ENCODE measurements at regions not wholly inside any gene's neighbourhood (a gene's known extent, or its start where the extent isn't known, plus 50 kb on each side); places are given as distances from the start of the nearest gene placed in this dataset.
"Not testable (repeated sequence)": the region's sequence is repeated elsewhere in the genome, so short reads cannot be mapped to it uniquely, and the experiment has no call there.

GRCh38 chr10:55629793-55630490, 731.1 kb downstream of the ZWINT start:
- no peak overlapping the region for H3K9ac ChIP-seq (ENCODE audit: low read length)
- H3K27me3 ChIP-seq (ENCODE audit: insufficient read depth, low read length): peaks cover 18% of the 10 kb centered on the region
- Mint-ChIP-seq H3K4me1 (ENCODE audit: low read depth, unreplicated experiment) (no peaks in the 10 kb centered on the region), H3K27me3 (ENCODE audit: low read depth, unreplicated experiment) (peaks cover 13% of the 10 kb centered on the region), H3K4me3 (ENCODE audit: unreplicated experiment) (peak overlapping the region; percentile 90), H3K9me3 (ENCODE audit: unreplicated experiment) (no peaks in the 10 kb centered on the region), H3K27ac (ENCODE audit: unreplicated experiment) (no peak overlapping the region), H3K36me3 (ENCODE audit: low read depth, unreplicated experiment) (no peaks in the 10 kb centered on the region)
- peak overlapping the region; percentile 76 for H2AFZ ChIP-seq (ENCODE audit: low read depth, low read length)
- H3K79me2 ChIP-seq (ENCODE audit: insufficient read depth, low read length): no peaks in the 10 kb centered on the region
- peaks cover 12% of the 10 kb centered on the region for H3K4me1 ChIP-seq (ENCODE audit: insufficient read depth, low read length)
- H4K20me1 ChIP-seq (ENCODE audit: insufficient read depth, low read length): no peaks in the 10 kb centered on the region
- no peak for FAIRE-seq
- DNase-seq (ENCODE audit: low read depth): peak; percentile 31
- no peaks in the 10 kb centered on the region for H3K36me3 ChIP-seq (ENCODE audit: insufficient read depth, low read length)
- TF ChIP-seq EZH2 (IDR thresholded peaks at IDR 0.05; ENCODE audit: insufficient read depth, low read length): no peak
- TF ChIP-seq, protein P1, sequence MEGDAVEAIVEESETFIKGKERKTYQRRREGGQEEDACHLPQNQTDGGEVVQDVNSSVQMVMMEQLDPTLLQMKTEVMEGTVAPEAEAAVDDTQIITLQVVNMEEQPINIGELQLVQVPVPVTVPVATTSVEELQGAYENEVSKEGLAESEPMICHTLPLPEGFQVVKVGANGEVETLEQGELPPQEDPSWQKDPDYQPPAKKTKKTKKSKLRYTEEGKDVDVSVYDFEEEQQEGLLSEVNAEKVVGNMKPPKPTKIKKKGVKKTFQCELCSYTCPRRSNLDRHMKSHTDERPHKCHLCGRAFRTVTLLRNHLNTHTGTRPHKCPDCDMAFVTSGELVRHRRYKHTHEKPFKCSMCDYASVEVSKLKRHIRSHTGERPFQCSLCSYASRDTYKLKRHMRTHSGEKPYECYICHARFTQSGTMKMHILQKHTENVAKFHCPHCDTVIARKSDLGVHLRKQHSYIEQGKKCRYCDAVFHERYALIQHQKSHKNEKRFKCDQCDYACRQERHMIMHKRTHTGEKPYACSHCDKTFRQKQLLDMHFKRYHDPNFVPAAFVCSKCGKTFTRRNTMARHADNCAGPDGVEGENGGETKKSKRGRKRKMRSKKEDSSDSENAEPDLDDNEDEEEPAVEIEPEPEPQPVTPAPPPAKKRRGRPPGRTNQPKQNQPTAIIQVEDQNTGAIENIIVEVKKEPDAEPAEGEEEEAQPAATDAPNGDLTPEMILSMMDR (IDR thresholded peaks at IDR 0.05; ENCODE audit: insufficient read depth, low read depth, low read length): peak; percentile 76
- no peak overlapping the region for H3K27ac ChIP-seq (ENCODE audit: low read depth, low read length)
- H3K9me3 ChIP-seq (ENCODE audit: insufficient read depth, low read depth, low read length): no peaks in the 10 kb centered on the region
- peak overlapping the region; percentile 86 for H3K4me2 ChIP-seq (ENCODE audit: low read length)
- peak overlapping the region; percentile 65 for H3K4me3 ChIP-seq (ENCODE audit: insufficient read depth, low read depth, low read length)

DNA sequence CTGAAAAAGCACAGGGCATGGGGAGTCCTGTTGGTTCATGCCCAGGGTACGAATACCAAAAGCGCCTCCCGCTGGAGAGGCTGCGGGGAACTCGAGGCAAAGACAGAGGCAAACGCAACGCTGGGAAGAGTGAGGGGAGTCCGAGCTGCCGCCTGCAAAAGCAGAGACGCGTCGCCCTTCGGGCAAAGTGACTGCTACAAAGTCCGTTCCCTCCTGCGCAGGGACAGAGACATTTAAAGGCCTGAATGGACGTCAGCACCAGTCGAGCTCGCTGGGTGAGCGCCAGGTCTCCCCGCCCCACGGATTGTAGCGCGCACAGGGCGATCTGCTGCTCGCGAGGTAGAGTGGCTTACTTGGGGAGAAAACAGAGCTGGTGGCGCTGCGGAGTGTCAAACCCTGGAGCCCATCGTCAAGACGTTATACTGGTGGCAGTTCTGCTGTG, 732.8 kb downstream of the ZWINT start:
- Histone ChIP-seq H3K4me2 (ENCODE audit: low read length) (peak overlapping the region; percentile 85), H3K79me2 (ENCODE audit: insufficient read depth, low read length) (no peaks in the 10 kb centered on the region), H3K27me3 (ENCODE audit: insufficient read depth, low read length) (peaks cover 18% of the 10 kb centered on the region), H2AFZ (ENCODE audit: low read depth, low read length) (peak overlapping the region; percentile 77), H3K9me3 (ENCODE audit: insufficient read depth, low read depth, low read length) (no peaks in the 10 kb centered on the region), H3K36me3 (ENCODE audit: insufficient read depth, low read length) (no peaks in the 10 kb centered on the region), H3K4me3 (ENCODE audit: insufficient read depth, low read depth, low read length) (peak overlapping the region; percentile 42), H3K4me1 (ENCODE audit: insufficient read depth, low read length) (peaks cover 12% of the 10 kb centered on the region), H3K27ac (ENCODE audit: low read depth, low read length) (no peak overlapping the region), H3K9ac (ENCODE audit: low read length) (no peak overlapping the region), H4K20me1 (ENCODE audit: insufficient read depth, low read length) (no peaks in the 10 kb centered on the region)
- peaks cover 13% of the 10 kb centered on the region for H3K27me3 Mint-ChIP-seq (ENCODE audit: low read depth, unreplicated experiment)
- no peak overlapping the region for H3K27ac Mint-ChIP-seq (ENCODE audit: unreplicated experiment)
- peak overlapping the region; percentile 88 for H3K4me3 Mint-ChIP-seq (ENCODE audit: unreplicated experiment)
- FAIRE-seq (no peak), DNase-seq (ENCODE audit: low read depth) (no peak)
- no peaks in the 10 kb centered on the region for H3K4me1 Mint-ChIP-seq (ENCODE audit: low read depth, unreplicated experiment)
- H3K36me3 Mint-ChIP-seq (ENCODE audit: low read depth, unreplicated experiment): no peaks in the 10 kb centered on the region
- TF ChIP-seq, protein P1 (IDR thresholded peaks at IDR 0.05; ENCODE audit: insufficient read depth, low read depth, low read length): no peak
- no peak for TF ChIP-seq EZH2 (IDR thresholded peaks at IDR 0.05; ENCODE audit: insufficient read depth, low read length)
- H3K9me3 Mint-ChIP-seq (ENCODE audit: unreplicated experiment): no peaks in the 10 kb centered on the region

GRCh38 chr10:55627501-55628051, 733.5 kb downstream of the ZWINT start:
- Histone ChIP-seq H3K36me3 (ENCODE audit: insufficient read depth, low read length) (no peaks in the 10 kb centered on the region), H3K4me1 (ENCODE audit: insufficient read depth, low read length) (peaks cover 12% of the 10 kb centered on the region), H3K79me2 (ENCODE audit: insufficient read depth, low read length) (no peaks in the 10 kb centered on the region), H4K20me1 (ENCODE audit: insufficient read depth, low read length) (no peaks in the 10 kb centered on the region), H3K4me2 (ENCODE audit: low read length) (peak overlapping the region; percentile 85), H3K9me3 (ENCODE audit: insufficient read depth, low read depth, low read length) (no peaks in the 10 kb centered on the region), H3K27me3 (ENCODE audit: insufficient read depth, low read length) (peaks cover 18% of the 10 kb centered on the region), H3K4me3 (ENCODE audit: insufficient read depth, low read depth, low read length) (peak overlapping the region; percentile 42), H2AFZ (ENCODE audit: low read depth, low read length) (peak overlapping the region; percentile 77), H3K27ac (ENCODE audit: low read depth, low read length) (no peak overlapping the region), H3K9ac (ENCODE audit: low read length) (no peak overlapping the region)
- Mint-ChIP-seq H3K4me3 (ENCODE audit: unreplicated experiment) (peak overlapping the region; percentile 88), H3K36me3 (ENCODE audit: low read depth, unreplicated experiment) (no peaks in the 10 kb centered on the region), H3K27me3 (ENCODE audit: low read depth, unreplicated experiment) (peaks cover 10% of the 10 kb centered on the region), H3K9me3 (ENCODE audit: unreplicated experiment) (no peaks in the 10 kb centered on the region), H3K4me1 (ENCODE audit: low read depth, unreplicated experiment) (no peaks in the 10 kb centered on the region), H3K27ac (ENCODE audit: unreplicated experiment) (no peak overlapping the region)
- no peak for FAIRE-seq
- no peak for TF ChIP-seq EZH2 (IDR thresholded peaks at IDR 0.05; ENCODE audit: insufficient read depth, low read length)
- no peak for DNase-seq (ENCODE audit: low read depth)

DNA sequence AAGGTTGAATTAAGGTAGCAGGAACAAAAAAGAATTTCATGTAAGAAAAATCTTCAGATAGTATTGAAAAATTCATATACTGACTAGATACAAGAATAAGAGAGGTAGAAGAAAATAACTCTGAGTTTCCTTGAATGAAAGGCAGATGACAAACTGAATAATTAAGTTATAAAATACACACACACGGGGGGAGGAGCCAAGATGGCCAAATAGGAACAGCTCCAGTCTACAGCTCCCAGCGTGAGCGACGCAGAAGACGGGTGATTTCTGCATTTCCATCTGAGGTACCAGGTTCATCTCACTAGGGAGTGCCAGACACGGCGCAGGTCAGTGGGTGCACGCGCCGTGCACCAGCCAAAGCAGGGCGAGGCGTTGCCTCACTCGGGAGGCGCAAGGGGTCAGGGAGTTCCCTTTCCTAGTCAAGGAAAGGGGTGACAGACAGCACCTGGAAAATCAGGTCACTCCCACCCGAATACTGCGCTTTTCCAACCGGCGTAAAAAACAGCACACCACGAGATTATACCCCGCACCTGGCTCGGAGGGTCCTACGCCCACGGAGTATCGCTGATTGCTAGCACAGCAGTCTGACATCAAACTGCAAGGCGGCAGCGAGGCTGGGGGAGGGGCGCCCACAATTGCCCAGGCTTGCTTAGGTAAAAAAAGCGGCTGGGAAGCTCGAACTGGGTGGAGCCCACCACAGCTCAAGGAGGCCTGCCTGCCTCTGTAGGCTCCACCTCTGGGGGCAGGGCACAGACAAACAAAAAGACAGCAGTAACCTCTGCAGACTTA, 759.2 kb downstream of the ZWINT start:
- H3K27ac Mint-ChIP-seq (ENCODE audit: unreplicated experiment): peak overlapping the region; percentile 4
- H4K20me1 ChIP-seq (ENCODE audit: insufficient read depth, low read length); H3K36me3 ChIP-seq (ENCODE audit: insufficient read depth, low read length); H2AFZ ChIP-seq (ENCODE audit: low read depth, low read length); H3K9me3 Mint-ChIP-seq (ENCODE audit: unreplicated experiment); H3K9ac ChIP-seq (ENCODE audit: low read length); H3K79me2 ChIP-seq (ENCODE audit: insufficient read depth, low read length); H3K27me3 ChIP-seq (ENCODE audit: insufficient read depth, low read length); DNase-seq (ENCODE audit: low read depth); FAIRE-seq; H3K4me1 ChIP-seq (ENCODE audit: insufficient read depth, low read length); H3K27ac ChIP-seq (ENCODE audit: low read depth, low read length); H3K27me3 Mint-ChIP-seq (ENCODE audit: low read depth, unreplicated experiment); H3K4me1 Mint-ChIP-seq (ENCODE audit: low read depth, unreplicated experiment); H3K36me3 Mint-ChIP-seq (ENCODE audit: low read depth, unreplicated experiment); H3K9me3 ChIP-seq (ENCODE audit: insufficient read depth, low read depth, low read length): not testable (repeated sequence)
- H3K4me3 Mint-ChIP-seq (ENCODE audit: unreplicated experiment): peak overlapping the region; percentile 88
- H3K4me3 ChIP-seq (ENCODE audit: insufficient read depth, low read depth, low read length): peak overlapping the region; percentile 44
- H3K4me2 ChIP-seq (ENCODE audit: low read length): peak overlapping the region; percentile 73

All from astrocyte (in vitro differentiated cells and primary cell).